ENCODE measurements at regions not wholly inside any gene's neighbourhood (a gene's known extent, or its start where the extent isn't known, plus 50 kb on each side); places are given as distances from the start of the nearest gene placed in this dataset.

DNA sequence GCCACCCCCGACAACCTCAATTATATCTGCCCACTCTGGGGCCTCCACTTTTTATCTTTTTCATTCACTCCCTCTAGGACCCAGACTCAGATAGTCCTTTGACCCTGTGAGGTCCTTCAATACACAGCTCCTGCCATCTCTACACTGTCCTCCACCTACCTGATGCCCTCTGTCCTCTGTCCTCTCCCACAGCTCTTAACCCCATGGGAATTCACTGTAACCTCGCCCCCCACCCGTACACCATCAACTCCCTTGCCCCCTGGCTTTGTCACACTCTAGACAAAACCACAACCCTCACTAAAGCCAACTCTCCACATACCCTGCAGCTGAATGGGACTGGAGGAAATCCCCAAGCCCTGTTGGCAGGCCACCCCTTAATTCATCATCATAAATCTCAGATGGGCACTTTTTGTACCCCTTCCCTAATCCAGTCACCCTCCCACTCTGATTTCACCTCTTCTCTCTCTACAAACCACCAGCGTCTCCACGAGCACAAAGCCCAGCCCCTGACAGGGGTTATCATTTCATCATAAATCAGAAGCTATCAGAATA lies 52.3 kb upstream of the ENPP6 start:
- TF ChIP-seq, protein P1, sequence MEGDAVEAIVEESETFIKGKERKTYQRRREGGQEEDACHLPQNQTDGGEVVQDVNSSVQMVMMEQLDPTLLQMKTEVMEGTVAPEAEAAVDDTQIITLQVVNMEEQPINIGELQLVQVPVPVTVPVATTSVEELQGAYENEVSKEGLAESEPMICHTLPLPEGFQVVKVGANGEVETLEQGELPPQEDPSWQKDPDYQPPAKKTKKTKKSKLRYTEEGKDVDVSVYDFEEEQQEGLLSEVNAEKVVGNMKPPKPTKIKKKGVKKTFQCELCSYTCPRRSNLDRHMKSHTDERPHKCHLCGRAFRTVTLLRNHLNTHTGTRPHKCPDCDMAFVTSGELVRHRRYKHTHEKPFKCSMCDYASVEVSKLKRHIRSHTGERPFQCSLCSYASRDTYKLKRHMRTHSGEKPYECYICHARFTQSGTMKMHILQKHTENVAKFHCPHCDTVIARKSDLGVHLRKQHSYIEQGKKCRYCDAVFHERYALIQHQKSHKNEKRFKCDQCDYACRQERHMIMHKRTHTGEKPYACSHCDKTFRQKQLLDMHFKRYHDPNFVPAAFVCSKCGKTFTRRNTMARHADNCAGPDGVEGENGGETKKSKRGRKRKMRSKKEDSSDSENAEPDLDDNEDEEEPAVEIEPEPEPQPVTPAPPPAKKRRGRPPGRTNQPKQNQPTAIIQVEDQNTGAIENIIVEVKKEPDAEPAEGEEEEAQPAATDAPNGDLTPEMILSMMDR (IDR thresholded peaks at IDR 0.05; ENCODE audit: insufficient read depth, low read length, poor library complexity, severe bottlenecking), result no peak
- no peak for TF ChIP-seq EZH2phosphoT487 (conservative IDR thresholded peaks at IDR 0.05; ENCODE audit: low read length)

Data from SU-DHL-6 (cell line).